LNCAP (cell line): ENCODE measurements at regions not wholly inside any gene's neighbourhood (a gene's known extent, or its start where the extent isn't known, plus 50 kb on each side); places are given as distances from the start of the nearest gene placed in this dataset.

Source experiments
- TF ChIP-seq, protein P1 (sequence below): fragments of 450-650 bp; IDR thresholded peaks from 2 replicates; pipeline ENCODE4 v1.5.1; 2017; ENCODE audit warnings: mild to moderate bottlenecking

GRCh38 chr20:40880063-40880728 is 148.4 kb upstream of the TOP1 start:
- TF ChIP-seq, protein P1, sequence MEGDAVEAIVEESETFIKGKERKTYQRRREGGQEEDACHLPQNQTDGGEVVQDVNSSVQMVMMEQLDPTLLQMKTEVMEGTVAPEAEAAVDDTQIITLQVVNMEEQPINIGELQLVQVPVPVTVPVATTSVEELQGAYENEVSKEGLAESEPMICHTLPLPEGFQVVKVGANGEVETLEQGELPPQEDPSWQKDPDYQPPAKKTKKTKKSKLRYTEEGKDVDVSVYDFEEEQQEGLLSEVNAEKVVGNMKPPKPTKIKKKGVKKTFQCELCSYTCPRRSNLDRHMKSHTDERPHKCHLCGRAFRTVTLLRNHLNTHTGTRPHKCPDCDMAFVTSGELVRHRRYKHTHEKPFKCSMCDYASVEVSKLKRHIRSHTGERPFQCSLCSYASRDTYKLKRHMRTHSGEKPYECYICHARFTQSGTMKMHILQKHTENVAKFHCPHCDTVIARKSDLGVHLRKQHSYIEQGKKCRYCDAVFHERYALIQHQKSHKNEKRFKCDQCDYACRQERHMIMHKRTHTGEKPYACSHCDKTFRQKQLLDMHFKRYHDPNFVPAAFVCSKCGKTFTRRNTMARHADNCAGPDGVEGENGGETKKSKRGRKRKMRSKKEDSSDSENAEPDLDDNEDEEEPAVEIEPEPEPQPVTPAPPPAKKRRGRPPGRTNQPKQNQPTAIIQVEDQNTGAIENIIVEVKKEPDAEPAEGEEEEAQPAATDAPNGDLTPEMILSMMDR, result no peak

DNA sequence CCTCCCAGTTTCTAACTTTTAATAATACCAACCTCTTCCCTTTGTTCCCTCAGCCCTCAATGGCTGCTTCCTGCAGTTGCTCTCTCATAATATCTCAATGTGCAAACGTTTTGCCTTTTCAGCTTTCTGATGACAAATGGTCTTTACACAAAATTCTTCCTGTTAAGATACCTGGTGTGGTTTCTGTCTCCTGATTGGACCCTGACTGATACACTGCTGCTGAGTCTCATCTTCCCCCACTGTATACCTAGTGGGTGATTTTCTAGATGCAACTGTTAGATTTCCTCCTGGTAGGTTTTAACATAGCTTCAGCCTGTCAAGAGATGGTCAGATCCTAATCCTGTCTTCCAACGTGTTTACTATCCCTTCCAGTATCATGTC is 147.9 kb upstream of the TOP1 start:
- TF ChIP-seq, protein P1, result no peak

DNA sequence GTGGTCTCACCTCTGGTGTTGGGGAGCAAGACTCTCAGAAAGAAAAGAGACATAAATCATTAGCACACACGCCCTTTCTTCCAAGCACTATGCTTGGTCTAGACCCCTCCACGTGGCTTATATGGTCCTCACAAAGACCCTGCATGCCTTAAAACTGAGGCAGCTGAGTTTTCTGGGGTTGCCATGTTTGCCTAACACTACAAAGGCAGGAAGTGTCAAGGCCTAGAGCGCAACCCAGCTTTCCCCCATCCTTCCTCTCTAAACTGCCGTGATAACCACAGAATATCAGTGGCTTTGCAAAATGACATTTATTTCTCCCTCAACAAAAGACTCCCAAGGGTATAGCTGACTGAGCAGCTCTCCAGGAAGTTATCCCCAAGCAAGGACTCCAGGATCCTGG is 146.5 kb upstream of the TOP1 start:
- TF ChIP-seq, protein P1, result no peak

- TF ChIP-seq, protein P1, result no peak
Measured at GRCh38 chr20:40883097-40883496, 145.5 kb upstream of the TOP1 start.

- TF ChIP-seq, protein P1, result no peak
Measured at GRCh38 chr20:40887105-40887504, 141.5 kb upstream of the TOP1 start.

- TF ChIP-seq, protein P1, result no peak
Measured at GRCh38 chr20:40890181-40890580, 138.4 kb upstream of the TOP1 start.

GRCh38 chr20:40890635-40891034 is 138.0 kb upstream of the TOP1 start:
- TF ChIP-seq, protein P1, result no peak

DNA sequence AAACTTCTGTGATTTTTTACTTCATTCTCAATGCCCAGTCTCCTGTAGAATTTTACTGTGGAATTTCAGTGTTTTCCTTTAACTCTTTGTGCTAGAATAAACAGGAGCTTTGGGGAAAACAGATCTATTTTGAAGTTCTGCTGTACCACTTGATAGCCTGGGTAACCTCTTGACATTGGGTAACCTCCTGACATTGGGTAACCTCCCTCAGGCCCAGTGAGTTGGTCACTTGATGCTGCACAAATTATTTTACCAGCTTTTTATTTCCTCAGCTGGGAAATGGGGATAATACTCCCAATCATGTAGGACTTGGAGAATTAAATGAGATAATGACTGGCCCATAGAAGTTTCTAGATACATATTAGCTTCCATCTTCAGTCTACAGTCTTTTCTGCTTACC is 137.3 kb upstream of the TOP1 start:
- TF ChIP-seq, protein P1, result no peak
